MM.1S (cell line): ENCODE measurements at regions not wholly inside any gene's neighbourhood (a gene's known extent, or its start where the extent isn't known, plus 50 kb on each side); places are given as distances from the start of the nearest gene placed in this dataset.

ENCODE experiments used
- DNase-seq: peaks from one replicate; pipeline ENCODE4 v3.0.0-alpha.2; 2015
- H2AFZ ChIP-seq: fragments of 300-600 bp; sonication (generic); 2 replicates; pipeline ENCODE4 v1.6.0; 2016; ENCODE audit warnings: antibody characterized with exemption, low read length
- H3F3A ChIP-seq: fragments of 300-600 bp; sonication (generic); 2 replicates; pipeline ENCODE4 v1.6.1; 2016; ENCODE audit warnings: mild to moderate bottlenecking, antibody characterized with exemption, low read length, moderate library complexity, mixed read lengths; ENCODE audit not compliant: insufficient read depth
- H3K27ac ChIP-seq: fragments of 300-600 bp; sonication (generic); 2 replicates; pipeline ENCODE4 v1.5.1; 2016; ENCODE audit warnings: mild to moderate bottlenecking, low read length
- H3K27me3 ChIP-seq: fragments of 300-600 bp; sonication (generic); replicated peaks from 2 replicates; pipeline ENCODE4 v1.6.0; 2016; ENCODE audit warnings: low read length; ENCODE audit not compliant: insufficient read depth
- H3K36me3 ChIP-seq: fragments of 300-600 bp; sonication (generic); replicated peaks from 2 replicates; pipeline ENCODE4 v1.6.1; 2016; ENCODE audit warnings: mild to moderate bottlenecking, low read length, mixed read lengths; ENCODE audit not compliant: insufficient read depth
- H3K4me1 ChIP-seq: fragments of 300-600 bp; sonication (generic); 2 replicates; pipeline ENCODE4 v1.6.1; 2016; ENCODE audit warnings: low read length, mixed read lengths
- H3K4me2 ChIP-seq: fragments of 300-600 bp; sonication (generic); 2 replicates; pipeline ENCODE4 v1.6.0; 2016; ENCODE audit warnings: low read depth, low read length
- H3K4me3 ChIP-seq: fragments of 300-600 bp; sonication (generic); 2 replicates; pipeline ENCODE4 v1.5.1; 2016; ENCODE audit warnings: low read length, mixed read lengths
- H3K79me2 ChIP-seq: fragments of 300-600 bp; sonication (generic); 2 replicates; pipeline ENCODE4 v1.6.1; 2016; ENCODE audit warnings: mixed run types, low read length, mixed read lengths
- H3K9ac ChIP-seq: fragments of 300-600 bp; sonication (generic); 2 replicates; pipeline ENCODE4 v1.6.1; 2016; ENCODE audit warnings: low read length, mixed read lengths
- H3K9me2 ChIP-seq: fragments of 300-600 bp; sonication (generic); replicated peaks from 2 replicates; pipeline ENCODE4 v1.6.1; 2016; ENCODE audit warnings: mild to moderate bottlenecking, low read length, mixed read lengths; ENCODE audit not compliant: insufficient read depth
- H3K9me3 ChIP-seq: fragments of 300-600 bp; sonication (generic); replicated peaks from 2 replicates; pipeline ENCODE4 v1.6.1; 2016; ENCODE audit warnings: mild to moderate bottlenecking, low read length, mixed read lengths; ENCODE audit not compliant: insufficient read depth
- H4K20me1 ChIP-seq: fragments of 300-600 bp; sonication (generic); 2 replicates; pipeline ENCODE4 v1.6.1; 2016; ENCODE audit warnings: mild to moderate bottlenecking, low read length, moderate library complexity, mixed read lengths; ENCODE audit not compliant: insufficient read depth
- EZH2 ChIP-seq: fragments of 300-600 bp; sonication (generic); optimal IDR thresholded peaks from 2 replicates; pipeline ENCODE3; 2017; ENCODE audit warnings: low read depth, mild to moderate bottlenecking, antibody characterized with exemption, low read length, mixed read lengths
- EZH2phosphoT487 ChIP-seq: fragments of 300-600 bp; sonication (generic); IDR thresholded peaks from 2 replicates; pipeline ENCODE4 v1.6.1; 2018; ENCODE audit warnings: antibody characterized with exemption, low read length
- TF ChIP-seq, protein P1 (sequence below): fragments of 300-600 bp; sonication (generic); IDR thresholded peaks from 2 replicates; pipeline ENCODE4 v1.5.1; 2016; ENCODE audit warnings: antibody characterized with exemption, low read length, mixed read lengths

GRCh38 chr2:103165836-103166235, 404.0 kb downstream of the TMEM182 start:
- Histone ChIP-seq H3K27ac (no peak overlapping the region), H3K9me3 (no peaks in the 10 kb centered on the region), H3K4me3 (no peak overlapping the region), H3K9ac (no peak overlapping the region), H3K9me2 (no peaks in the 10 kb centered on the region), H3F3A (no peaks in the 10 kb centered on the region), H3K36me3 (no peaks in the 10 kb centered on the region), H2AFZ (no peak overlapping the region), H3K79me2 (no peaks in the 10 kb centered on the region), H4K20me1 (no peaks in the 10 kb centered on the region), H3K4me2 (no peak overlapping the region), H3K4me1 (no peaks in the 10 kb centered on the region), H3K27me3 (no peaks in the 10 kb centered on the region)
- TF ChIP-seq EZH2 = no peak
- TF ChIP-seq, protein P1, sequence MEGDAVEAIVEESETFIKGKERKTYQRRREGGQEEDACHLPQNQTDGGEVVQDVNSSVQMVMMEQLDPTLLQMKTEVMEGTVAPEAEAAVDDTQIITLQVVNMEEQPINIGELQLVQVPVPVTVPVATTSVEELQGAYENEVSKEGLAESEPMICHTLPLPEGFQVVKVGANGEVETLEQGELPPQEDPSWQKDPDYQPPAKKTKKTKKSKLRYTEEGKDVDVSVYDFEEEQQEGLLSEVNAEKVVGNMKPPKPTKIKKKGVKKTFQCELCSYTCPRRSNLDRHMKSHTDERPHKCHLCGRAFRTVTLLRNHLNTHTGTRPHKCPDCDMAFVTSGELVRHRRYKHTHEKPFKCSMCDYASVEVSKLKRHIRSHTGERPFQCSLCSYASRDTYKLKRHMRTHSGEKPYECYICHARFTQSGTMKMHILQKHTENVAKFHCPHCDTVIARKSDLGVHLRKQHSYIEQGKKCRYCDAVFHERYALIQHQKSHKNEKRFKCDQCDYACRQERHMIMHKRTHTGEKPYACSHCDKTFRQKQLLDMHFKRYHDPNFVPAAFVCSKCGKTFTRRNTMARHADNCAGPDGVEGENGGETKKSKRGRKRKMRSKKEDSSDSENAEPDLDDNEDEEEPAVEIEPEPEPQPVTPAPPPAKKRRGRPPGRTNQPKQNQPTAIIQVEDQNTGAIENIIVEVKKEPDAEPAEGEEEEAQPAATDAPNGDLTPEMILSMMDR = no peak
- no peak for TF ChIP-seq EZH2phosphoT487
- DNase-seq = no peak

GRCh38 chr2:103166456-103167324, 404.9 kb downstream of the TMEM182 start:
- Histone ChIP-seq H4K20me1 (no peaks in the 10 kb centered on the region), H3K9me3 (no peaks in the 10 kb centered on the region), H3K4me1 (no peaks in the 10 kb centered on the region), H2AFZ (no peak overlapping the region), H3K27me3 (no peaks in the 10 kb centered on the region), H3K27ac (no peak overlapping the region), H3K9me2 (no peaks in the 10 kb centered on the region), H3K79me2 (no peaks in the 10 kb centered on the region), H3K4me2 (no peak overlapping the region), H3K9ac (no peak overlapping the region), H3K4me3 (no peak overlapping the region), H3F3A (no peaks in the 10 kb centered on the region), H3K36me3 (no peaks in the 10 kb centered on the region)
- no peak for DNase-seq
- TF ChIP-seq EZH2 (no peak), EZH2phosphoT487 (no peak)
- TF ChIP-seq, protein P1 = no peak

GRCh38 chr2:103167599-103167998, 405.8 kb downstream of the TMEM182 start:
- Histone ChIP-seq H3K9me3 (no peaks in the 10 kb centered on the region), H3K27ac (no peak overlapping the region), H3K9me2 (no peaks in the 10 kb centered on the region), H2AFZ (no peak overlapping the region), H3K4me1 (no peaks in the 10 kb centered on the region), H3F3A (no peaks in the 10 kb centered on the region), H3K4me2 (no peak overlapping the region), H3K79me2 (no peaks in the 10 kb centered on the region), H4K20me1 (no peaks in the 10 kb centered on the region), H3K4me3 (no peak overlapping the region), H3K27me3 (no peaks in the 10 kb centered on the region), H3K9ac (no peak overlapping the region), H3K36me3 (no peaks in the 10 kb centered on the region)
- DNase-seq = no peak
- TF ChIP-seq, protein P1 = no peak
- TF ChIP-seq EZH2 (no peak), EZH2phosphoT487 (no peak)
